ENCODE measurements at regions not wholly inside any gene's neighbourhood (a gene's known extent, or its start where the extent isn't known, plus 50 kb on each side); places are given as distances from the start of the nearest gene placed in this dataset.

- H3K27ac ChIP-seq: no peak overlapping the region
- no peaks in the 10 kb centered on the region for H3K4me1 ChIP-seq
- H3K4me3 ChIP-seq: no peak overlapping the region
- no peak for TF ChIP-seq POLR2A (IDR thresholded peaks at IDR 0.05)
- no peak for TF ChIP-seq CTCF (IDR thresholded peaks at IDR 0.05)
- H3K9me3 ChIP-seq: no peaks in the 10 kb centered on the region
- no peaks in the 10 kb centered on the region for H3K36me3 ChIP-seq
- no peaks in the 10 kb centered on the region for H3K27me3 ChIP-seq
- no peak for DNase-seq
Observed at GRCh38 chr11:88042647-88043046, 132.6 kb downstream of the RAB38 start.

- Histone ChIP-seq H3K27ac (no peak overlapping the region), H3K36me3 (no peaks in the 10 kb centered on the region), H3K27me3 (no peaks in the 10 kb centered on the region), H3K4me1 (no peaks in the 10 kb centered on the region), H3K4me3 (no peak overlapping the region), H3K9me3 (no peaks in the 10 kb centered on the region)
- no peak for DNase-seq
- TF ChIP-seq CTCF (IDR thresholded peaks at IDR 0.05): no peak
- TF ChIP-seq POLR2A (IDR thresholded peaks at IDR 0.05): no peak
Observed at GRCh38 chr11:88042238-88042637, 133.0 kb downstream of the RAB38 start.

GRCh38 chr11:88041679-88042078, 133.6 kb downstream of the RAB38 start:
- H3K36me3 ChIP-seq: no peaks in the 10 kb centered on the region
- DNase-seq: no peak
- no peaks in the 10 kb centered on the region for H3K4me1 ChIP-seq
- no peaks in the 10 kb centered on the region for H3K27me3 ChIP-seq
- no peaks in the 10 kb centered on the region for H3K9me3 ChIP-seq
- no peak overlapping the region for H3K27ac ChIP-seq
- TF ChIP-seq POLR2A (IDR thresholded peaks at IDR 0.05) (no peak), CTCF (IDR thresholded peaks at IDR 0.05) (no peak)
- no peak overlapping the region for H3K4me3 ChIP-seq

GRCh38 chr11:88040148-88040496, 135.1 kb downstream of the RAB38 start:
- Histone ChIP-seq H3K36me3 (no peaks in the 10 kb centered on the region), H3K9me3 (no peaks in the 10 kb centered on the region), H3K4me1 (no peaks in the 10 kb centered on the region), H3K27me3 (no peaks in the 10 kb centered on the region), H3K4me3 (no peak overlapping the region), H3K27ac (no peak overlapping the region)
- TF ChIP-seq POLR2A (IDR thresholded peaks at IDR 0.05) (no peak), CTCF (IDR thresholded peaks at IDR 0.05) (no peak)
- no peak for DNase-seq

GRCh38 chr11:88039476-88040147, 135.6 kb downstream of the RAB38 start:
- DNase-seq: no peak
- H3K4me3 ChIP-seq: no peak overlapping the region
- H3K27me3 ChIP-seq: no peaks in the 10 kb centered on the region
- no peaks in the 10 kb centered on the region for H3K36me3 ChIP-seq
- no peaks in the 10 kb centered on the region for H3K9me3 ChIP-seq
- TF ChIP-seq CTCF (IDR thresholded peaks at IDR 0.05) (no peak), POLR2A (IDR thresholded peaks at IDR 0.05) (no peak)
- H3K27ac ChIP-seq: no peak overlapping the region
- no peaks in the 10 kb centered on the region for H3K4me1 ChIP-seq

- Histone ChIP-seq H3K9me3 (no peaks in the 10 kb centered on the region), H3K27ac (no peak overlapping the region), H3K36me3 (no peaks in the 10 kb centered on the region), H3K4me3 (no peak overlapping the region), H3K27me3 (no peaks in the 10 kb centered on the region), H3K4me1 (no peaks in the 10 kb centered on the region)
- DNase-seq: no peak
- TF ChIP-seq CTCF (IDR thresholded peaks at IDR 0.05) (no peak), POLR2A (IDR thresholded peaks at IDR 0.05) (no peak)
Observed at GRCh38 chr11:88038063-88038462, 137.2 kb downstream of the RAB38 start.

Data from Peyer's patch (tissue), 4 donors.